Hepatic stellate cell (primary cell): ENCODE measurements at regions not wholly inside any gene's neighbourhood (a gene's known extent, or its start where the extent isn't known, plus 50 kb on each side); places are given as distances from the start of the nearest gene placed in this dataset.

ENCODE experiments used
- DNase-seq: peaks from one replicate; pipeline ENCODE4 v3.0.0; 2011; ENCODE audit warnings: low spot score

GRCh38 chr11:76298255-76298654 is 82.7 kb downstream of the THAP12 start:
- no peak for DNase-seq

DNA sequence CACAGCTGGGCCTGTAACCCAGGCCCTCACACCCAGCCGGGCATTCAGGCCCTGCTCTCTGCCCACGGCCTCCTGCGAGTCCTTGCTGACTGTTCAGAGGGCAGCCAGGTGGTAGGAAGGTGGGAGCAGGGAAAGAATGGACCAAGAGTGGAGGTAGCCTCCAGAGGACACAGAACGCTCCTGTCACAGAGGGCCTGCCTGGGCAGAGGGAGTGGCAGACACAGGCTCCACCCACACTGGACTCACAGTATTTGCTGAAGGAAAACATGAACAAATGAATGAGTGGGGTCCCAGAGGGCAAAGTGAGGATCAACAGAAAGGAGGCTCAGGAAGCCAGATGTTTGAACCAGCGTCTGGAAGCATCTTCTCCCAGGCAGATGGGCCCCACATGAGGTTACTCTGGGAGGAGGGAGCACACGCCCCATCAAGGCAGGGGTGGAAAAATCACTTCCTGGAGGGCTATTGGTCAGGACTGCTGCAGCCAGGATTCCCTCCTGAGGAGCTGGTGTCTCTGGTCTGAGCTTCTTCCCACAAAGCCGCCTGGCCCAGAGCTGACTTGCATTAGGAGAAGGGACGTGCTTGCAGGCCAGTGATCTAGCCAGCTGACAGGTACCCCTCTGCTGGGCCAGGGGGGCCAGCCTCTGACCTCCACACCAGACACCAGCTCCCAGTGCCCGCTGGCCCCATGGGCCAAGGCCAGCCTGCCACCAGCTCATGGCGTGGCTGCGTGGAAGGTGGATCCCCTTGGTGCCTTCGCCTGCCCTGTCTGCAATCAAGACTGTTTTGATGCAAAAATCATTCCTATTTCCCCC is 84.0 kb downstream of the THAP12 start:
- DNase-seq, result no peak

GRCh38 chr11:76293189-76293631 is 86.9 kb upstream of the WNT11 start:
- DNase-seq, result no peak

DNA sequence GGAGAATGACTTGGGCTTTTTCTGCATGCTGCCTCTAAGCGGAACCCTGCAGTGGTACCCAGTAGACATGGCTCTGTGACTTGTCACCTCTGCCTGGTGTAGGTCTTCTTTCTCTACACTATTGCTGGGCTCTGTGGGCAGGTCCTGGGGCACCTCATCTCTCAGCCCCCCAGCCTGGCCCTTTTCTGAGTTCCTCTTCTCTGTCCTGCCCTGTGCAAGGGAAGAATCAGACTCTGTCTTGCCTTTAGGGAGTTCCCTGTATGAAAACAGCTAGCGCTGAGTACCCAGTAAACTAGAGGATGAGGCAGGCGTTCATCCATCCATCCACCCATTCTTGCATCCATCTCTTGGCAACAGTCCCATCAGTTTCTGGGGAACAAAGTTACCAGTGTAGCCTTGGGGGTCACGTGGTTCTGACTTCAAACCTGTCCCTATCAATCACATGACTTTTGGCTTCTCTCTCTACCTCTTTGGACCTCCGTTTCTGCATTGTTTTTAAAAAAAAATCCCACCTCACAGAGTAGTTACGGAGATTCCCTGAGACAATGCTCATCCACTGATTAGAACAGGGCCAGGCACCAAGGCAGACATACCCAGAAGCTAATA is 86.4 kb upstream of the WNT11 start:
- DNase-seq, result no peak

DNA sequence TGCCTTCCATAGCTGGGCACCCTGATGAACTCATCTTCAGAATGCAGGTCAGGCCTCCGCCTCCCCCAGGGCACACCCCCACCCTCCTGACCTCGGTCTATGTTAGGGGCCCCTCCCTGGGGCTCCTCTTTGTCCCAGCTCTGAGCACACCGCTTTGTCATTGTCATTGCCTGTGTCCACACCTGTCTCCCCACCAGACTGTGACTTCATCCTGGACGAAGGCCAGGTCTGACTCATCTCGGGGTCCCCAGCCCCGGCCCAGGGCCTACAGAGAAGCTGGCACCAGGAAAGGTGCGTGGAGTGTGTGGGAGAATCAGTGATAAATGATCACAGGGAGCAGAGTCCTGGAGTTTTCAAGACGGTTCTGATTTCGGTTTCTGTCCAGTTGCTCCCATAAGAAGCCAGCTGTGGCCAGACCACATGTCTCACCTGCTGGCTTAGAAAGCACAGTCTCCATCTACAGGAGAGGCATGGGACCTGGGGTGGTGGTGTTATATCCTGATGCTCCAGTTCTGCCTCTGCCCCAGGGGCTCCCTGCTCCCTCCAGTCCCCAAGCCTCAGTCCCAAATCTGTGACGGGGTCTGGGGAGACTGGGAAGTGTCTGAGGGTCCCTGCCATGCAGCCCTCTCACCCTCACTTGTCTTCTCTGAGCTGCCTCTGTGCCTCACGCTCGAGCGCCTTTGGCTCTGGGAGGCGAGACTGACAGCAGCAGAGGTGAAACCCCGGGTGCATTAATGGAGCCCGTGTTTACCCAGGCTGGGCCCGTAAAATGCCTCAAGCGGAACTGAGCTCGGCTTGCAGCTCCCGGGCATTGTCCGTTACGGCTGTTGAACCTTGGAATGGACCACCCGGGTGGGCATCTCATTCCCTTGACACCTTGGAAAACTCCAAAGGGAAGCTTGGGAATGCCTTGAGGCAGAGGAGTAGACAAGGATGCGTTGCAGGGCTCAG is 85.5 kb upstream of the WNT11 start:
- DNase-seq, result no peak

- no peak for DNase-seq
Measured at GRCh38 chr11:76288166-76288980, 82.1 kb upstream of the WNT11 start.

- no peak for DNase-seq
Measured at GRCh38 chr11:76287227-76287626, 80.9 kb upstream of the WNT11 start.

DNA sequence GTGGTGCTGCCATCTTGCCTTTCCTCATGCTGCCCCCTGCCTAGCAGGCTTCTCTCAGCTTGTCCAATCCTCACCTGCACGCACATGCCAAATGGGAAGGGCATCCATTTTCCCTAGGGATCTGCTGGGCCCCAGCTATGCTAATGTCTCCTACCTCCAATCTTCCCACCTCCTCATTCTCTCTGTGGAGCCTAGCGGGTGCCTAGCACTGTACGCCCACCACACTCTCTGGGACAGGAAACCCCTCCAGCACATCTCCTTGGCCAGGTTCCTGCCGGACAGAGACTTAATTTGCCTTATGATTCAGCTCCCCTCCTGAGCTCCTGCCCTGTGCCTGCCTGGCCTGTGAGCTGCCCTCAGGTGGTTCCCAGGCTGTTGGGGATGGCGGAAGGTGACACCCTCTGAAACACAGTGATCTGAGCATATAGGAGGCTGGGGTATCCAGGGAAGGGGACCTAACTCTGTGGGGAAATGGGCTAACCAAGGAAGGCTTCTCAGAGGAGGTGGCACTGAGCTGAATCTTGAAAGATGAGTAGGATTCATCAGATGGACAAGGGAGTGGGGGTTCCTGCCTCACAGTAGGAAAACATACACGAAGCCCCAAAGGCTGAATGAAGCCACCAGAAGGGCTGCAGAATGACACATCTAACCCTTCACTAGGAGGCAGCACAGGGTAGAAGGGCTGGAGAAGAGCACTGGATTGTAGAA is 79.2 kb upstream of the WNT11 start:
- DNase-seq, result no peak

DNA sequence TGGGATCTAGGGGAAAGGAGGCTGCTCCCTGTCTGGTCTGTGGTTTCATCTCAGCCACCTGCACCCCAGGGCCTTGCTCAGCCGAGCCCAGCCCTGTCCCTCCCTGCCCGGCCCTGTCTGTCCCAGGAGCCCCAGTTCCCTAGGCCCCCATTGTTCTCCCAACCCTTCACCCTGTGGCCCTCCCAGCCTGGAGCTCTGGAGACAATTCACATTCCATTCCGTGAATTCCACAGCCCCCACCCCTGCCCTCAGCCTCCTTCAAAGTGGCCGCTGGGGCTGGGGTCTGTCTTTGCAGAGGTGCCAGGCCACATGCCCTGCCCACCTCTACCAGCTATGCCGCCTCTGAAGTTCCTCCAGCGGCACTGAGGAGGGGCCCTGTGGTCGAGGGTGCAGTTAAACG is 77.9 kb upstream of the WNT11 start:
- no peak for DNase-seq

DNA sequence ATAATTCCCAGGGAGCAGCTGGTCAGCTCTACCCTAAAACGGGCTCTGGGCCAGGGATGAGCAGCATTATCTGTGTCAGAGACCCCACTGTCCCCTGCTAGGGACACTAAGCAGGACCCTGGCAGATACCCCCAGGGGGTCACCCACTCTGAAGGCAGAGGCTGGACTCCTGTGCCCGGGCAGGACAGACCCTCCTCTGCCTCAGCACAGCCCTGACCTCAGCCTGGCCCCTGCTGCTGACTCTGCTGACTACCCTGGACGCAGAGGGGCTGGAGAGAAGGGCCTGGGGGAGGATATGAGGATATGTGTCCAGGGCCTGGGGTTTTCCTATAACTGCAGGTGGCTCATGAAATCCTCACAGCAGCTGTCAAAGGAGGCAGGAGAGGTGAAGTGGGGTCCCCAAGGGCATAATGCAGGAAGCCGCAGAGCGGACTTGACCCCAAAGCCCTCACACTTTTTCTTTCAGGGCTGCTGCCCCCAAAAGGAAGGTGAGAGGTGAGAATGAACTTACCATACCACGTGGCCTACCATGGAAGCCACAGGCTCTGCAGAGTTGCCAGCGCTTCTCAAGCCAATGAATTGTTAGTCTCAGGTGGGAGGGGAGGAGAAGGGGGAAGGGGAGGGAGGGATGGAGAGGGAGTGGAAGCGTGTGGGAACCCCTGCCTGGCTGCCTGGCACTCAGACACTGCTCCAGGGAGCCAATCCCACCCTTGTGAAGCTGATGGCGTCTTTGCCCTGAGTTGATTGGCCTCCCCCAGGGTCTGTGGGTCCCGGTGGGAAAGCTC is 76.7 kb upstream of the WNT11 start:
- DNase-seq, result no peak

- no peak for DNase-seq
Measured at GRCh38 chr11:76282172-76282571, 75.9 kb upstream of the WNT11 start.

GRCh38 chr11:76281558-76281906 is 75.2 kb upstream of the WNT11 start:
- DNase-seq, result no peak

DNA sequence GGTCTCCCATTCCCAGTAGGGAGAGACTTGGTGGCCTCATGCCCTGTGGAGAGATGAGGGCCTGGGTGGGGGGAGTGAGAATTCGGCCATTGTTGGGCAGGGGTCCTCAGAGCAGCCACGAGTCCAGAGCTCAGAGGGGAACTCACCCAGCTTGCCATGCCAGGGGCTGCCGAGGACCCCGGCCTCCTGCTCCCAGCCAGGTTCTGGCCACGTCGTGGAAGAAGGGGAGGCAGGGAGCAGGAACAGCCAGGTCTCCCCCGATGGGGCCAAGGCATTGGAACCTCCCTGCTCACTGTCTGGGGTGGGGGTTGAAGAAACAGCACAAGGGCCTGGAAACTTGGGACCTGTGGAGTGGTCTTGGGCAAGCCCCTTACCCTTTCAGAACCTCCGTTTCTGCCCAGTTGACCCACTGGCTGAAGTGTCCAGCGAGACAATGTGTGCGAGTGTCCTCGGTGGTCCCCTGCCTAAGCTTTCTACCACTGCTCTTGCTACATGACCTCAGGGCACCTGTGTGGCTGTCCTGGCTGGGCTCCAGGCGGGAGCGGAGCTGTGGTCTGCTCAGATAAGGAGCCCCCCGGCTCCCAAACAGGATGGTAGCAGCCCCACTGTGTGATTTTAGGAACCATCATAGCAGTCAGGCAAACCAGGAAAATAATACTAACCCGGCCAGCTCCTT is 74.7 kb upstream of the WNT11 start:
- DNase-seq, result no peak

GRCh38 chr11:76280151-76280881 is 74.0 kb upstream of the WNT11 start:
- DNase-seq, result no peak

GRCh38 chr11:76279646-76280045 is 73.3 kb upstream of the WNT11 start:
- DNase-seq, result no peak

- no peak for DNase-seq
Measured at GRCh38 chr11:76279038-76279437, 72.7 kb upstream of the WNT11 start.

GRCh38 chr11:76278526-76278925 is 72.2 kb upstream of the WNT11 start:
- no peak for DNase-seq

GRCh38 chr11:76277298-76278175 is 71.2 kb upstream of the WNT11 start:
- no peak for DNase-seq
